DMS 273 (cell line): ENCODE measurements at regions not wholly inside any gene's neighbourhood (a gene's known extent, or its start where the extent isn't known, plus 50 kb on each side); places are given as distances from the start of the nearest gene placed in this dataset.
"Not testable (repeated sequence)": the region's sequence is repeated elsewhere in the genome, so short reads cannot be mapped to it uniquely, and the experiment has no call there.

Experiments
- DNase-seq: peaks from one replicate; lab custom pipeline; 2025; ENCODE audit not compliant: unreplicated experiment; lab: John Stamatoyannopoulos, UW

DNA sequence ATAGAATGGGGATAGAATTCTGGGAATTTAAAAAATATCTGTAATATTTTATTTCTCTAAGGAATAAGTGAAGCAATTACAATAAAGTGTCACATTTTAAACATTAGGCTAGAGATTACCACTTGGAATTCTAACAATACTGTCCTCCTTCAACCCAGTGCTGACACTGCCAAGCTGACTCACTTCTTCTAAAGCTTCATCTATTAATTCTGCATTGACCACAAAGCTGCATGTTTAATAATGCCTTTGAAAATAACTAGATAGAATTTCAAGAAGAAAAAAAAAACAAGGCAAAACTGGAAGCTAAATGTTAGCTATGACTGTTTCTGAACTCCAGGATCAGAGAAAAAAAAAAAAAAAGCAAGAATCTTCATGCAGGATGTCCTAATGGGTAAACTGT is 970.7 kb upstream of the FBXO33 start:
- DNase-seq = no peak

DNA sequence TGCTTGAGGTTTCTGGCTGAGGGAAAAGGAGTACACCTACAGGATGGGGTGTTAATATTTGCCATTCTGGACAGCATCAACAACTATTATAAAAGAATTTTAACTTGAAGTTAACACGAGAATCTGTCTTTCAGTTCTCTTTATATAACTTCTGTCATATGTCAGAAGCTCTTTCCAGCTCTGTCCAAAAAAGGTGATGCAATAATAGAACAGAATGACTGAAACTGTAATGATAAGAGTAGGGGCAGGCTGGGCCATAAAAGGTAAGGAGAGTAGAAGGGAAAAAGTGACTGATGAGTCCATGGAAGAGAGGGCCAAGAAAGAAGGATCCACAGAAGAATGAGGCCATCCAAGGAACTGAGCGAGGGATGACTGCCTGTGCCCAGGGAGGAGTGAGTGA is 966.7 kb upstream of the FBXO33 start:
- DNase-seq = no peak

DNA sequence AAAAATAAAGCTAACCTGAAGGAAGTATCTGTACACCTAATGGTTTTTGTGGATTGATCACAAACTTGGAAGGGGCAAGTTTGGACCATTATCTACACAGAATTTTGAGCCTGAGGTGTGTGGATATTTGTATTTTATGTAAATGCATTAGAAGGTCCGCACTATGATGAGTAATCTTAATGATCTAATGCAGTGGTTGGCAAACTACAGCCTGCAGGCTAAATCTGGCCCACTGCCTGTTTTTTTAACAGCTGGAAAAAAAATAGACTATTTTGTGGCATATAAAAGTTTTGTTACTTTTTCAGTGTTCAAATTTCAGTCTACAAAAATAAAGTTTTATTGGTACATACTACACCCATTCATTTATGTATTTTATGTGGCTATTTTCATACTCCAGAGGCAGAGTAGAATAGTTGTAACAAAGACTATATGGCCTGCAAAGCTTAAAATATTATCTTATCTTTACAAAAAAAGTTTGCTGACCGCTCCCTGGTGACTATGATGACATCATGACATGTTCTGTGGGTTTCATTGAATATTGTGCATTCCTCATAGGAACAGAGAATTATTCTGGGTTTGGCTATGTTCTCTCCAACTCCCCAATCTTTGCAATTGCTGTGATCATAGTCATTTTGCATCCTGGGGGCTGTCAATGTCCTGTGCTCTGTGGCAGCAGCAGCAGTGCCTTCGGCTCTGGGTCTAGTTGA is 962.6 kb upstream of the FBXO33 start:
- DNase-seq = no peak

DNA sequence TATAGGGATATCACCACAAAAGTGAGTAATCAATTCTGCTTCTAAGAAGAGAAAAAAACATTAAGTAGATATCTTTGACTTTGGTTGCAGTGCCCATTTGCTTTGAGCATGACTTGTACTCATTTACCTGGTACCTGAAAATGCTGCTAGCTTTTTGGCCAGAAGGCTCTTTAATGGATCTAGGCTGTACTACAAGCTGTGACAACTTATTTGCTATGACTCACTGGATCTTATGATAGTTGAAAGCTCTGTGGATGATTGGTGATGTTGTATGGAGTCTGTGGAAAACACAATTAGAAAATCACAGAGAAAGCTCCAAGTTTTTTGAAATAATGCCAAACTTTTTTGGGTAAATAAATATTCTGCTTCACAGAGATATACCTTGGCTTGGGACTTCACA is 960.9 kb upstream of the FBXO33 start:
- DNase-seq = no peak

DNA sequence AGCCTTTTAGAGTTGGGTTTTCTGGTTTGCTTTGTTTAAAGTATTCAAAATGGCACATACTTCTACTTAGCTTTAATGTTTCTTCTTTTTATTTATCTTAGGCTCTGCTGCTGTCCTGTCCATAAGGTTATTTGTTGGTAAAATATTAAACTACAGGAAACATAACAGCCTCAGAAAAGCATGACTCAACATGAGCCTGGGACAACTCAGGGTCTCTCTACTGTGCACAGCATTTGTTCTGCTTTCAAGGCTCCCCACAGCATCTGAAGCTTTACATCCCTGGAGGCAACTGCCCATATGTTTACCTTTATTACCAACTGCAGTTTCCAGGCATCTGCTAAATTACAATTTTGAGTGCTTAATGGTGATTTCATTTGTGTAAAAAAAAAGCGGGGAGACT is 954.2 kb upstream of the FBXO33 start:
- peak; percentile 50 for DNase-seq

DNA sequence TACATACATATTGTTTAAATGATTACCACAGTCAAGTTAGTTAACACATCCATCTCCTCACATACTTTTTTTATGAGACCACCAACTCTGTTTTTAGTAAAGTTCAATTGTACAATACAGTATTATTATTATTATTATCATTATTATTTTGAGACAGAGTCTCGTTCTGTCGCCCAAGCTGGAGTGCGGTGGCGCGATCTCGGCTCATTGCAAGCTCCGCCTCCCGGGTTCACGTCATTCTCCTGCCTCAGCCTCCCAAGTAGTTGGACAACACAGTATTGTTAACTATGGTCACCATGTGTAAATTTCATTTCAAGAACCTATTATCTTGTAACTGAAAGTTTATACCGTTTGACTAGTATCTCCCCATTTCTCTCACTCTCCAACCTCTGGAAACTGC is 942.0 kb upstream of the FBXO33 start:
- DNase-seq = no peak

DNA sequence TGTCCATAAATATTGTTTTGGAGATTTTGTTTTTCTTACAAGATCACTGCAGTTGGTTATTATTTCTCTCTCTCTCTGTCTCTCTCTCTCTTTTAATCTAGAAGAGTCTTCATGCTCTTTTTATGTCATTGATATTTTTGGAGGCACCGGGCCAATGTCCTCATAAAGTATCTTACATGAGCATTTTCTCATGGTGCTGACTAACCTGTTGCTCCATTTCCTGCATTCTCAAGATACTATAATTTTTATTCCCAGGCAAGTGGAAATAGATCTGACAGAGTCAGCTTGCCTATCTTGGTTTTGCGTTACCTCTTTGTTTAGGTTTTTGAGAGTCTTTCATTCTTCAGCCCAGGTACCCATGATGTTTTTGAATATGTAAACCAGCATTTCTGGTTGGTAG is 938.8 kb upstream of the FBXO33 start:
- DNase-seq = no peak

DNA sequence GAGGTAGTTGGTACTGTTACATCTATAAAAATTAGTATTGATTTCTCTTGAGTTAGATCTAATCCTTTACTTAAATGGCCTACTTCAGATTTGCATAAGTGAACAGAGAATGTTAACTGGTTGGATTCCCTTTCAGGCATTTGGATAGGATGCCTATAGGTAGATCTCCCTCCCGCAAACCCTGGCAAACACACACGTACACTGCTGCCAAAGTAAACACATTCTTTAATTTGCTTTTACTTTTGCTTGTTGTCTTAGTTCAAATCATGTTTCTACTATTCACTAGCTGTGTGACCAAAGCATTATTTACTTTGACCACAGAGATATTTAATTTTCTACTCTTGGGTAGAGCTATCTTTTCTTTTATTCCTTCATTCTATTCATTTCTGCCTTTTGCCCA is 936.1 kb upstream of the FBXO33 start:
- no peak for DNase-seq

DNA sequence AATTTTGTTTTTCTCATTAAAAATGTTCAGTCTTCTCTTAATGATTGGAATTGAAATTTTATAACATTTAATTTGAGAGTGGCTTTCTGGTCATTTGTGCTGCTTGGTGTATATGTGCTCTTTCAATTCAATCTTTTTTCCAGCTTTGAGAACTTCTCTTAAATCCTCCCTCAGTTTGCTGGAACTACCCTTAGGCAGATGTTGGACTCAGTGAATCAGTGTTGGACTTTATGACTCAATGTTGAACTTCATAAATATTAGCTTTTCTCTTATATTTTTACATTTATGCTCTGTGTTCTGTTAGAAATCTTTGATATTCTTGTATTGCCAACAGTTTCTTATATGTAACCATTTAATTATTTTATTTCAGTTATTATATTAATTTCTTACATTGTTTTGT is 935.5 kb upstream of the FBXO33 start:
- DNase-seq = no peak

DNA sequence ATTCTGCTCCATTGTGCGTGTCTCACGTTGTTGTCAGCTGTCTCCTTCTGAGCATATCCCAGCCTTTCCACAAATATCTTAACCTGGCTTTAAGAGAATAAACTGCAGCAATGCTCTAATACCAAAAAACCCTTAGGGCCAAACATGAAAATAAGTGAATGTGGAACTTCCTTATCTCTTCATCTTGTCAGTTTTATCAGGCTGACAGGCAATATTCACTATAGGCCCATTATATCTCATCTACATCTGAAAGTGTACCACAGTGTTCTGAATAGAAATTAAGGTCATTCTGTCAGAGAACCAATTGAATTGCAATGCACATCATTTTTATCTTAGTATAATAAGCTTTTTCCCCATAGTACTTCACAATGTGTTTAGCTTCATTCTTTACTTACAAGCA is 933.1 kb upstream of the FBXO33 start:
- no peak for DNase-seq

DNA sequence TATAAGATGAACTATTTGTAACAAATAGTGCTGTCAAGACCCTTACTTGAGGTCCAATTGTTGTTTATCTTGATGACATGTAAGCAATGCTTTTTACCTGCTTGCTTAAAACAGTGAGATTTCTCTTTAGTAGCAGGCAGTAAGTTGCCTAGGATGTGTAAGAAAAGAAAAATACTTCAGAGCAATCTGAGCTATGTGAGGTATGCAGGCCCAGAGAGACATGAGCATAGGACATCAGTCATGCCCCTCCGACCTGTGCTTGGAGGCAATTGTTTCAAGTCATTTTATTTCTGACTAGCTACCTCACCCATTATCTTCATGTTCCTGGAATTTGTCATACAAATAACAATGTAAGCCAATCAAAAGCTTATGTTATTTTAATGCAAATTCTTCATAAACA is 930.6 kb upstream of the FBXO33 start:
- no peak for DNase-seq

DNA sequence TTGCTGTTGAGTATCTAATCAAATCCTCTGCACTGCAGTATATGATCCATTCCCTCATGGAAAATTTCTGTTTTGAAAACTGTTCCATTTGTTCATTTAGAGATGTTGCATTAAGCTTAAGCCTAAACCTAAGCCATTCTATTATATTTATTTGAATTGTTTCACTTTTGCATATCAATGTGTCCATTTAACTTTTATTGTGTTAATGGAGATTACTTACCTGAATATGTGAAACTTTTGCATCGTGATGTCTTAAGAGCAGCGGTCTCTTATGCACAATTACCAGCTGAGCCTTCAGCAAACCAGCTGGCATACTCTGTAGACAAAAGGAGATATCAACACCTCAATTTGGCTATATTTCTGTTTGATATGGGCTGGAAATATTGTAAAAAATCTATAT is 922.5 kb upstream of the FBXO33 start:
- DNase-seq = no peak

DNA sequence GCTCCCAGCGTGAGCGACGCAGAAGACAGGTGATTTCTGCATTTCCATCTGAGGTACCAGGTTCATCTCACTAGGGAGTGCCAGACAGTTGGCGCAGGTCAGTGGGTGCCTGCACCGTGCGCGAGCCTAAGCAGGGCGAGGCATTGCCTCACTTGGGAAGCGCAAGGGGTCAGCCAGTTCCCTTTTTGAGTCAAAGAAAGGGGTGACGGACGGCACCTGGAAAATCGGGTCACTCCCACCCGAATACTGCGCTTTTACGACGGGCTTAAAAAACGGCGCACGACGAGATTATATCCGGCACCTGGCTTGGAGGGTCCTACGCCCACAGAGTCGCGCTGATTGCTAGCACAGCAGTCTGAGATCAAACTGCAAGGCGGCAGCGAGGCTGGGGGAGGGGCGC is 915.9 kb upstream of the FBXO33 start:
- DNase-seq = not testable (repeated sequence)

DNA sequence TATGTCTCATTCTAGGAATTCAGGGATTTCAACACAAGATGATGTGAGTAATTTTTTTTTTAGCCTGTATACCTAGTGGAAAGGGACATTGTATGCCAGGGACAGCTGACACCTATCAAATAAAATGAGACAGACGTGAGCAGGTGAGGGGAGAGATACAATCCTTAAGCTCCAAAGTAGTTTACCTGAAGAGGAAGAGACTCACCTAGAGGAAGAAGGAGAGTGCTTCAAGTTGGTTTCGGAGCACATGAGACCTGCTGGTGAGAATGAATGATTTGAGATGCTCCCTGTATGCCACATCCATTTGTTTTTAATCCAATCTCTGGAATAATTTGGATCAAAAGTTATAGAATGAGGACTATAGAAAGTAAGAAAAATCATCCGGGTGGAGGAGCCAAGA is 915.4 kb upstream of the FBXO33 start:
- no peak for DNase-seq

DNA sequence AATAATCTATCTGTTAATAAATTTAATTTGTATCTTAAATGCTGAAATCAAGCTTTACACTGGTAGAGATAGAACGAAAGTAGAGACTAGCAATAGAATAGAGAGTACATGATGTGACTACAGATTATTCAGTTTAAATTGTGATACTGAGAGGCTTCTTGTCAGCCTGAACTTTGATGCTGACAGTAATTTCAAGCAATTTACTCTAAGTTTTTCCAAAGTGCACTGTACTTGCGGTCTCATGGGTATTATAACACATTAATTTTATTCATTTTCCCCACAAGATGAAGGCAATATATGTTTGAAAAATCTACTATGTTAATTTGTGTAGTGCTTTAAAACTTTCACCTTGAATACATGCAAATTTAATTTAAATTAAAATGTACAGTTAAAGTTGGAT is 914.0 kb upstream of the FBXO33 start:
- DNase-seq = no peak

DNA sequence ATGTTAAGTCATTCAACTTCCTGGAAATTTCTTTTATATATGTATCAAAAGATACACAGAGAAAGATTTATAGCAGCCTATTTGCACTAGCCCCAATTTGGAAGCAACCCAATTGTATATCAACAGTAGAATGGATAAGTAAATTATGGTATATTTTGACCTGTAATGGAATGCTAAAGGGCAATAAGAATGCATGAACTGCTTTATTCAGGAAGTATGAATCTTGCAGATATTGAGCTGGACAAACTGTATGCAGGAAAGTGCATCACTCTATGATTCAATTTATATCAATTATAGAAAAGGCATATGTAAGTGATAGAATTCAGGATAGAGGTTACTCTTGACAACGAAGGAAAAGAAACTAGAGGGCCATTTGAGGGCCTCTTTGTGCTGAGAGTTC is 913.1 kb upstream of the FBXO33 start:
- no peak for DNase-seq

DNA sequence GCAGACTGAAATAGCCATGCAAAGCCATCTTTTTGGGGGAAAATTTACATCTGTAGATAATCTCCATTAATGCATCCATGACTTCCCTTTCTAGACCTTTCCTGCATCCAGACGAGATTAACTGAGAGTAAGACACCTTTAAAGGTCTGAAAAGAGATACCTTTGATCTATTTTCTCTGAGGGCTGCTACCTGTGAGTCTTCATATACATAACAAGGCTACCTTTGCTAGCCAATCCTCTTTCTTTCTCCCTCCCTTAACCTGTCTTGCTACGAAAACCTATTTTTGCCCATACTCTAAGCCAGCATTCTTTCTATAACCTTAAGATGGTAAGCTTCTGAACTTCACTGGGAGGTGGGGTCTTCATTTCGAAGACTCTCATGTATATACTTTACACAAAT is 908.5 kb upstream of the FBXO33 start:
- no peak for DNase-seq

DNA sequence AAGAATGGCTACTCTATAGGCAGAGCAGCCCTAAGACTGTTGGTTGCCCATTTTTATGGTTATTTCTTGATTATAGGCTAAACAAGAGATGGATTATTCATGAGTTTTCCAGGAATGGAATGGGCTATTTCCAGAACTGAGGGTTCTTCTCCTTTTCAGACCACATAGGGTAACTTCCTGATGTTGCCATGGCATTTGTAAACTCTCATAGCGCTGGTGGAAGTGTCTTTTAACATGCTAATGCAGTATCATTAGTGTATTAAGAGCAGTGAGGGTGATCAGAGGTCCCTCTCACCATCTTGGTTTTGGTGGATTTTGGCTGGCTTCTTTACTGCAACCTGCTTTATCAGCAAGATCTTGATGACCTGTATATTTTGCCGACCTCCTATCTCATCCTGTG is 904.6 kb upstream of the FBXO33 start:
- DNase-seq = no peak

DNA sequence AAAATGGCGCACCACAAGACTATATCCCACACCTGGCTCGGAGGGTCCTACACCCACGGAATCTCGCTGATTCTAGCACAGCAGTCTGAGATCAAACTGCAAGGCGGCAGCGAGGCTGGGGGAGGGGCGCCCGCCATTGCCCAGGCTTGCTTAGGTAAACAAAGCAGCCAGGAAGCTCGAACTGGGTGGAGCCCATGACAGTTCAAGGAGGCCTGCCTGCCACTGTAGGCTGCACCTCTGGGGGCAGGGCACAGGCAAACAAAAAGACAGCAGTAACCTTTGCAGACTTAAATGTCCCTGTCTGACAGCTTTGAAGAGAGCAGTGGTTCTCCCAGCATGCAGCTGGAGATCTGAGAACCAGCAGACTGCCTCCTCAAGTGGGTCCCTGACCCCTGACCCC is 894.3 kb upstream of the FBXO33 start:
- DNase-seq = not testable (repeated sequence)

DNA sequence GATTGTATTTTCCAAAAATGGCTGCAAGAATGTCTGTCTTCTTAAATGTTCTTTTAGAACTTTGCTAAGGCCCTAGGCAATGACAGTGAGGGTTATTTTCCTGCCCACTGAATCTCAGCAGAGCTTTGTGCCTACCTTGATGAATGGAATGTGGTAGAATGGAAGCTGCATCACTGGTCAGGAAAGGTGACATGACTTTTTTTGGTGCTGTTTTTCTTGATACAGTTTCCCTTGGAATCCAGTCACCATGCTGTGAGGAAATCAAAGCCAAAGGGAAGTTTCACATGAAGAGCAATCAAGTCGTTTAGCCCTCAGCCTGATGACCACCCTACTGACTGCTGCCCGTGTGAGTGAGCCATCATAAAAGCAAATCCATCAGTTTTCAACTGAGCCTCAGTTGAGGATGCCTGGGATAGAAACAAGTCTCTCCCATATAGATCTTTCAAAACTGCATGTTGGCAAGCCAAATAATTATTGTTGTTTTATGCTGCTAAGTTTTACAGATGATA is 886.0 kb upstream of the FBXO33 start:
- no peak for DNase-seq

DNA sequence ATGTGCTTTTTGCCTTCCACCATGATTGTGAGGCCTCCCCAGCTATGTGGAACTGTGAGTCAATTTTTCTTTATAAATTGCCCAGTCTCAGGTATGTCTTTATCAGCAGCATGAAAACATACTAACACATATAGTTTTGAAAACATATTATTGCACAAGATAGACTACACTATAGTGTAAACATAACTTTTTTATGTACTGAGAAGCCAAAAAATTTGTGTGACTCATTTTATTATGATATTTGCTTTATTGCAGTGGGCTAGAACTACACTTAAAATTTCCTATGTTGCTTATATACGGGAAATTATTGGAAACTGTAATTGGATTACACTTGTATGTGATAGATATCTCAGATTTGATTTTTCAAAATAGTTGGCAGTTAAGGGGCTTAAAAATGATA is 885.5 kb upstream of the FBXO33 start:
- DNase-seq = no peak

DNA sequence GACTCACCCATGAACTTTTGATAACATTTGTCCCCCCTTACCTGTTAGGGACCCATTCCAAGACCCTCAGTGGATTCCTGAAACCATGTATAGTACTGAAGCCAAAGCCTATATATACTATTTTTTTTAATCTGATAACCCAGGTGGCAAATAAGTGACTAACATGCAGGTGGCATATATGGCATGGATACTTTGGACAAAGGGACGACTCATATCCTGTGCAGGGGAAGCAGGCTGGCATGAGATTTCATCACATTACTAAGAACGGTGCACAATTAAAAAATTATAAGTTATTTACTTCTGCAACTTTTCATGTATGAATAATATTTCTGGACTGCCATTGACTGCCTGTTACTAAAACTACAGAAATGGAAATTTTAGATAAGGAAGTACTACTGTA is 880.1 kb upstream of the FBXO33 start:
- no peak for DNase-seq

DNA sequence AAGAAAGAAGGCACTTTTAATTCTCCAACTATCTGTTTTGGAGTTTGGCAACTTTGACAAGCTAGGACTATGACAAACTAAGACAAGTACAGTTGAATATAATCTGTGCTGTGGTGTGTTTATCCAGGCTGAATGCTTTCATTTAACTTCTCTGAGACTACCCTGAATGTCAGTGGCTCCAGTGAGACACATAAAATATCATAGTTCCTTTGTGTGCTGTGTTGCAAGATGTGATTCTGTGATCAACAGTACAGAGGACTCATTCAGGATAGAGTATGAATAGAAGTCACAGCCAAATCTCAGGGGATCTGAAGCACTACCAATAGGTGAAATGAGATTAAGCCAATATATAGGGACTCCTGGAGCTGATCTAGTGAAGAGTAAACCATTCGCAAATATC is 876.9 kb upstream of the FBXO33 start:
- no peak for DNase-seq
